ENCODE measurements at regions not wholly inside any gene's neighbourhood (a gene's known extent, or its start where the extent isn't known, plus 50 kb on each side); places are given as distances from the start of the nearest gene placed in this dataset.

DNA sequence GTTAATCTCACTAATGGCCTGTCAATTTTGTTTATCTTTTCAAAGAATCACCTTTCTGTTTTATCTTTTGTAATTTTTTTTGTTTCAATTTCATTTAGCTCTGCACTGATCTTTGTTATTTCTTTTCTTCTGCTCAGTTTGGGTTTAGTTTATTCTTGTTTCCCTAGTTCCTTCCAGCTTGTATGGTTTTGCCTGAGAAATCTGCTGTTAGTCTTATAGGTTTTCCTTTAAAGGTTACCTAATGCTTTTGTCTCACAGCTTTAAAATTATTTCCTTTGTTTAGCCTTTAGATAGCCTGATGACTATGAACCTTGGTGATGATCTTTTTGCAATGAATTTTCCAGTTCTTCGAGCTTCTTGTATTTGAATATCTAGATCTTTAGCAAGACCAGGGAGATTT lies 1869.8 kb upstream of the PCDH20 start:
- BruUV-seq (replicated peaks) = no TSS peak
- POLR2A ChIA-PET = no interaction called here
- CTCF ChIA-PET (ENCODE audit: low intra/inter-chr PET ratio, low total read pairs) = no interaction called here
- TF ChIP-seq CTCF (CRISPR knock-in tag; IDR thresholded peaks at IDR 0.05) = no peak
- no peak for TF ChIP-seq PCBP1 (IDR thresholded peaks at IDR 0.05; ENCODE audit: borderline replicate concordance, low read depth, low read length)
- TF ChIP-seq ZBTB7A (CRISPR knock-in tag; IDR thresholded peaks at IDR 0.05) = no peak
- no peak for TF ChIP-seq EEA1 (CRISPR knock-in tag; IDR thresholded peaks at IDR 0.05; ENCODE audit: borderline replicate concordance)
- TF ChIP-seq CSRNP2 (CRISPR knock-in tag; conservative IDR thresholded peaks at IDR 0.05; ENCODE audit: low read depth) = no peak
- no peak for TF ChIP-seq HIC2 (CRISPR knock-in tag; IDR thresholded peaks at IDR 0.05; ENCODE audit: low read depth)
- TF ChIP-seq WIZ (CRISPR knock-in tag; IDR thresholded peaks at IDR 0.05) = no peak
- TF ChIP-seq CC2D1A (CRISPR knock-in tag; IDR thresholded peaks at IDR 0.05) = no peak
- TF ChIP-seq, protein P1, sequence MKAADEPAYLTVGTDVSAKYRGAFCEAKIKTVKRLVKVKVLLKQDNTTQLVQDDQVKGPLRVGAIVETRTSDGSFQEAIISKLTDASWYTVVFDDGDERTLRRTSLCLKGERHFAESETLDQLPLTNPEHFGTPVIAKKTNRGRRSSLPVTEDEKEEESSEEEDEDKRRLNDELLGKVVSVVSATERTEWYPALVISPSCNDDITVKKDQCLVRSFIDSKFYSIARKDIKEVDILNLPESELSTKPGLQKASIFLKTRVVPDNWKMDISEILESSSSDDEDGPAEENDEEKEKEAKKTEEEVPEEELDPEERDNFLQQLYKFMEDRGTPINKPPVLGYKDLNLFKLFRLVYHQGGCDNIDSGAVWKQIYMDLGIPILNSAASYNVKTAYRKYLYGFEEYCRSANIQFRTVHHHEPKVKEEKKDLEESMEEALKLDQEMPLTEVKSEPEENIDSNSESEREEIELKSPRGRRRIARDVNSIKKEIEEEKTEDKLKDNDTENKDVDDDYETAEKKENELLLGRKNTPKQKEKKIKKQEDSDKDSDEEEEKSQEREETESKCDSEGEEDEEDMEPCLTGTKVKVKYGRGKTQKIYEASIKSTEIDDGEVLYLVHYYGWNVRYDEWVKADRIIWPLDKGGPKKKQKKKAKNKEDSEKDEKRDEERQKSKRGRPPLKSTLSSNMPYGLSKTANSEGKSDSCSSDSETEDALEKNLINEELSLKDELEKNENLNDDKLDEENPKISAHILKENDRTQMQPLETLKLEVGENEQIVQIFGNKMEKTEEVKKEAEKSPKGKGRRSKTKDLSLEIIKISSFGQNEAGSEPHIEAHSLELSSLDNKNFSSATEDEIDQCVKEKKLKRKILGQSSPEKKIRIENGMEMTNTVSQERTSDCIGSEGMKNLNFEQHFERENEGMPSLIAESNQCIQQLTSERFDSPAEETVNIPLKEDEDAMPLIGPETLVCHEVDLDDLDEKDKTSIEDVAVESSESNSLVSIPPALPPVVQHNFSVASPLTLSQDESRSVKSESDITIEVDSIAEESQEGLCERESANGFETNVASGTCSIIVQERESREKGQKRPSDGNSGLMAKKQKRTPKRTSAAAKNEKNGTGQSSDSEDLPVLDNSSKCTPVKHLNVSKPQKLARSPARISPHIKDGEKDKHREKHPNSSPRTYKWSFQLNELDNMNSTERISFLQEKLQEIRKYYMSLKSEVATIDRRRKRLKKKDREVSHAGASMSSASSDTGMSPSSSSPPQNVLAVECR (CRISPR knock-in tag; IDR thresholded peaks at IDR 0.05; ENCODE audit: borderline replicate concordance) = no peak
- TF ChIP-seq YEATS2 (CRISPR knock-in tag; IDR thresholded peaks at IDR 0.05; ENCODE audit: borderline replicate concordance) = no peak
- no peak for TF ChIP-seq TERF1 (CRISPR knock-in tag; IDR thresholded peaks at IDR 0.05)

More for the DNA sequence above, 1869.8 kb upstream of the PCDH20 start:
- Histone ChIP-seq H3K9me3 (ENCODE audit: low read length) (no peaks in the 10 kb centered on the region), H3K79me2 (ENCODE audit: insufficient read depth, low read length) (no peaks in the 10 kb centered on the region), H3K4me2 (ENCODE audit: low read depth, low read length) (no peak overlapping the region), H3K27me3 (ENCODE audit: control insufficient read depth in 1 of 2, insufficient read depth in 2 of 2, low read length in 2 of 2) (no peaks in the 10 kb centered on the region), H3K36me3 (replicated peaks in 1 of 2; ENCODE audit: control insufficient read depth in 1 of 2, insufficient read depth in 2 of 2, low read length in 2 of 2) (no peaks in the 10 kb centered on the region), H4K20me1 (ENCODE audit: insufficient read depth, low read length) (no peaks in the 10 kb centered on the region), H3K4me3 (replicated peaks in 1 of 3; ENCODE audit: insufficient read depth in 1 of 3, low read depth in 2 of 3, low read length in 3 of 3) (no peak overlapping the region), H3K27ac (ENCODE audit: extremely low read length, insufficient read depth, low read length) (no peak overlapping the region), H3K4me1 (ENCODE audit: insufficient read depth, low read length) (no peaks in the 10 kb centered on the region), H3K9ac (ENCODE audit: insufficient read depth, low read depth, low read length) (no peak overlapping the region), H2AFZ (ENCODE audit: low read length) (no peak overlapping the region)
- WGBS (ENCODE audit: low lambda C conversion rate) = 3% methylated on average over 1 of the region's 1 CpG
- in situ Hi-C loops (cut with HindIII; ENCODE audit: extremely low pct_ligation_motif_present, low pct_unique_long_range_greater_than_20kb) = no loop called here
- intact Hi-C loops (cut with micrococcal nuclease; ENCODE audit: unreplicated experiment) = no loop called here
- DNase-seq (ENCODE audit: low spot score) (no peak), FAIRE-seq (no peak), ATAC-seq (no peak)
